HepG2 (cell line): ENCODE measurements at regions not wholly inside any gene's neighbourhood (a gene's known extent, or its start where the extent isn't known, plus 50 kb on each side); places are given as distances from the start of the nearest gene placed in this dataset.

Experiments used
- ATAC-seq: fragments of 200-7000 bp; cut with Tn5 transposase; 3 replicates; pipeline ENCODE4 v1.9.1; 2020; ENCODE audit warnings: mild to moderate bottlenecking, moderate library complexity
- BruUV-seq: library from RNA; stranded (reverse); fragments of 400-500 nt; replicated peaks from 2 replicates; lab custom pipeline; 2021; lab: Mats Ljungman, UMichigan
- CTCF ChIA-PET: fragments of 300-600 bp; formaldehyde crosslinking; extraction: SDS; loops from one replicate; lab custom pipeline; 2021; ENCODE audit warnings: low total read pairs, inconsistent platforms, low intra/inter-chr PET ratio; lab: Yijun Ruan, JAX
- POLR2A ChIA-PET: fragments of 350-600 bp; sonication (Branson Sonifier 250); formaldehyde crosslinking; loops from one replicate; lab custom pipeline; 2020; ENCODE audit warnings: antibody characterized with exemption, inconsistent platforms; lab: Yijun Ruan, JAX
- DNase-seq: peaks from one replicate; pipeline ENCODE4 v3.0.0-alpha.2; 2015; ENCODE audit warnings: low spot score
- FAIRE-seq: peaks from 3 replicates; lab custom pipeline; 2011; peaks lifted over from hg19 to GRCh38; lab: Jason Lieb, UNC
- H2AFZ ChIP-seq: one replicate; pipeline ENCODE4 v1.6.1; 2011; ENCODE audit warnings: low read length, inconsistent platforms
- H3K27ac ChIP-seq: fragments of 300-600 bp; 3 replicates; pipeline ENCODE4 v1.8.0; 2011; ENCODE audit warnings: mixed run types, mild to moderate bottlenecking, mixed read lengths, low read length, inconsistent platforms; ENCODE audit not compliant: insufficient read depth; ENCODE audit errors: extremely low read length
- H3K27me3 ChIP-seq, 2 experiments: fragments of 200-600 bp in 1 of 2; 2 replicates in 1 of 2; 3 replicates in 1 of 2; pipeline versions ENCODE4 v1.6.0 to v1.8.0; 2011; ENCODE audit warnings: low read length in 2 of 2, mild to moderate bottlenecking in 2 of 2, moderate library complexity in 2 of 2, inconsistent platforms in 1 of 2; ENCODE audit not compliant: insufficient read depth in 2 of 2, control insufficient read depth in 1 of 2
- H3K36me3 ChIP-seq, 2 experiments: fragments of 200-600 bp in 1 of 2; replicated peaks in 1 of 2; 2 replicates in 1 of 2; 3 replicates in 1 of 2; pipeline versions ENCODE4 v1.5.1 to v1.8.0; 2011; ENCODE audit warnings: low read length in 2 of 2, inconsistent platforms in 1 of 2; ENCODE audit not compliant: insufficient read depth in 2 of 2, control insufficient read depth in 1 of 2
- H3K4me1 ChIP-seq: 2 replicates; pipeline ENCODE4 v1.5.1; 2012; ENCODE audit warnings: low read length, inconsistent platforms; ENCODE audit not compliant: insufficient read depth
- H3K4me2 ChIP-seq: 2 replicates; pipeline ENCODE4 v1.6.0; 2011; ENCODE audit warnings: low read depth, low read length, inconsistent platforms
- H3K4me3 ChIP-seq, 3 experiments: fragments of 200-600 bp in 1 of 3; sonication (generic), shearing (Covaris generic) in 1 of 3; replicated peaks in 1 of 3; 2 replicates each; pipeline ENCODE4 v1.5.1; 2011 to 2016; ENCODE audit warnings: low read length in 3 of 3, inconsistent platforms in 2 of 3, low read depth in 2 of 3, mild to moderate bottlenecking in 2 of 3, control low read depth in 1 of 3, mixed read lengths in 1 of 3; ENCODE audit not compliant: insufficient read depth in 1 of 3
- H3K79me2 ChIP-seq: one replicate; pipeline ENCODE4 v1.6.1; 2011; ENCODE audit warnings: low read length, inconsistent platforms; ENCODE audit not compliant: insufficient read depth
- H3K9ac ChIP-seq: 2 replicates; pipeline ENCODE4 v1.6.0; 2011; ENCODE audit warnings: mild to moderate bottlenecking, low read depth, low read length, inconsistent platforms; ENCODE audit not compliant: insufficient read depth
- H3K9me3 ChIP-seq: 2 replicates; pipeline ENCODE4 v1.5.1; 2012; ENCODE audit warnings: mild to moderate bottlenecking, low read length
- H4K20me1 ChIP-seq: 2 replicates; pipeline ENCODE4 v1.6.0; 2011; ENCODE audit warnings: inconsistent platforms, mild to moderate bottlenecking, low read length, moderate library complexity; ENCODE audit not compliant: insufficient read depth
- FOXK2 ChIP-seq: fragments of 450-650 bp; IDR thresholded peaks from 2 replicates; pipeline ENCODE4 v1.6.1; 2016
- HMG20B ChIP-seq: conservative IDR thresholded peaks from 2 replicates; pipeline ENCODE4 v1.6.1; 2016; ENCODE audit warnings: missing genetic modification reagents, missing compliant biosample characterization
- HNRNPH1 ChIP-seq: fragments of 200-400 bp; formaldehyde crosslinking; optimal IDR thresholded peaks from 2 replicates; pipeline ENCODE3; 2017; ENCODE audit warnings: mild to moderate bottlenecking, low read depth, low read length
- KAT7 ChIP-seq: IDR thresholded peaks from 2 replicates; pipeline ENCODE4 v1.6.1; 2018; ENCODE audit warnings: borderline replicate concordance, missing compliant biosample characterization
- KDM3A ChIP-seq: IDR thresholded peaks from 2 replicates; pipeline ENCODE4 v1.6.1; 2018; ENCODE audit warnings: low read depth, missing compliant biosample characterization
- NFIC ChIP-seq: IDR thresholded peaks from 2 replicates; pipeline ENCODE4 v1.6.1; 2012; ENCODE audit warnings: mild to moderate bottlenecking, low read length, inconsistent platforms
- SAP130 ChIP-seq: IDR thresholded peaks from 2 replicates; pipeline ENCODE4 v1.6.1; 2016; ENCODE audit warnings: low read depth
- SATB2 ChIP-seq: sonication (generic); formaldehyde crosslinking; IDR thresholded peaks from 2 replicates; pipeline ENCODE4 v1.5.0; 2020; ENCODE audit warnings: missing genetic modification reagents
- SPEN ChIP-seq: sonication (generic); formaldehyde crosslinking; IDR thresholded peaks from 2 replicates; pipeline ENCODE4 v1.5.1; 2020; ENCODE audit warnings: low read depth, mild to moderate bottlenecking, missing genetic modification reagents
- WGBS: methylation state at CpG from one replicate; pipeline ENCODE4 v1.1.6; 2017; ENCODE audit warnings: low lambda C conversion rate; 5-methylcytosine and 5-hydroxymethylcytosine counted together
- in situ Hi-C: cut with HindIII; loops from 2 replicates; pipeline ENCODE4 v1.10.0; 2017; ENCODE audit warnings: low pct_unique_long_range_greater_than_20kb; ENCODE audit not compliant: extremely low pct_ligation_motif_present
- intact Hi-C: fragments of 100-400 bp; cut with micrococcal nuclease; formaldehyde crosslinking; loops from one replicate; pipeline ENCODE4 v1.10.0; 2022; ENCODE audit not compliant: unreplicated experiment
- TF ChIP-seq, protein P1 (sequence below): sonication (generic); formaldehyde crosslinking; IDR thresholded peaks from 2 replicates; pipeline ENCODE4 v1.8.0; 2022; ENCODE audit warnings: missing genetic modification reagents, mild to moderate bottlenecking, moderate library complexity, borderline replicate concordance
- TF ChIP-seq, protein P2 (sequence below): IDR thresholded peaks from 2 replicates; pipeline ENCODE4 v1.6.1; 2016; ENCODE audit warnings: missing compliant biosample characterization, missing genetic modification reagents, borderline replicate concordance
- TF ChIP-seq, protein P3 (sequence below): IDR thresholded peaks from 2 replicates; pipeline ENCODE4 v1.6.1; 2016; ENCODE audit warnings: mild to moderate bottlenecking
- TF ChIP-seq, protein P4 (sequence below): sonication (generic); formaldehyde crosslinking; IDR thresholded peaks from 2 replicates; pipeline ENCODE4 v1.4.0; 2020; ENCODE audit warnings: mild to moderate bottlenecking, missing genetic modification reagents
- TF ChIP-seq, protein P5 (sequence below): sonication (generic); formaldehyde crosslinking; IDR thresholded peaks from 2 replicates; pipeline ENCODE4 v1.4.0; 2020; ENCODE audit warnings: mild to moderate bottlenecking, missing genetic modification reagents

DNA sequence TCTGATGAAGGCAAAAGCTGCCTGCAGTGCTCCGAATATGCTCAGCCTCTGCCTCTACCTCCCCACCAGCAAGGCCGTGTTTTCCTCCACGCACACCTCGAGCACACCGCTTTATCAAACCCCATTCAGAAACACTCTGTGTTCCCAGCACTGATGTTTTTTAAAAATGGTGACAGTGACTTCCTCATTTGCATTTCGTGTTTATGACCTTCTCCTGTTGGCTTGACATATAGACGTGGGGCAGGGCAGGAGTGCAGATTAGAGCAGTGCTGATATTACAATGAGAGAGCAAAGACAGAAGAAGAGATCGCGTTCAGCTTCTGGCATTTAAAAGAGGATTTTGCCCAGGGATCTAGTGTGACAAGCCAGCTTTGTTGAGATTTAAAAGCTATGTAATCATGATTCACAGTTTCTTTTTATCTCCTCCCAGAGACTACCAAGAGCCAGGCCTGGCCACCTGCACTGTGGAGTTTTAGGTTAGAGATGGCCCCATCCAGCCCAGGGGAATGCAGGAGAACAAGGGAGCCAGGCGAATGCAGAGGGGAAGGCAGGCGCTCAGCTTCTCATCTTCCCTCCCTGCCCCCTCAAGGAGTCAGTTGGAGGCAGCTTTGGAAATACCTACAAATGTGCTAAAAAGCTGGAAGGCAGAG, 61.5 kb upstream of the NEDD4L start (continued):
- TF ChIP-seq, protein P1, sequence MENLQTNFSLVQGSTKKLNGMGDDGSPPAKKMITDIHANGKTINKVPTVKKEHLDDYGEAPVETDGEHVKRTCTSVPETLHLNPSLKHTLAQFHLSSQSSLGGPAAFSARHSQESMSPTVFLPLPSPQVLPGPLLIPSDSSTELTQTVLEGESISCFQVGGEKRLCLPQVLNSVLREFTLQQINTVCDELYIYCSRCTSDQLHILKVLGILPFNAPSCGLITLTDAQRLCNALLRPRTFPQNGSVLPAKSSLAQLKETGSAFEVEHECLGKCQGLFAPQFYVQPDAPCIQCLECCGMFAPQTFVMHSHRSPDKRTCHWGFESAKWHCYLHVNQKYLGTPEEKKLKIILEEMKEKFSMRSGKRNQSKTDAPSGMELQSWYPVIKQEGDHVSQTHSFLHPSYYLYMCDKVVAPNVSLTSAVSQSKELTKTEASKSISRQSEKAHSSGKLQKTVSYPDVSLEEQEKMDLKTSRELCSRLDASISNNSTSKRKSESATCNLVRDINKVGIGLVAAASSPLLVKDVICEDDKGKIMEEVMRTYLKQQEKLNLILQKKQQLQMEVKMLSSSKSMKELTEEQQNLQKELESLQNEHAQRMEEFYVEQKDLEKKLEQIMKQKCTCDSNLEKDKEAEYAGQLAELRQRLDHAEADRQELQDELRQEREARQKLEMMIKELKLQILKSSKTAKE (CRISPR knock-in tag) = no peak
- TF ChIP-seq HMG20B (CRISPR knock-in tag) = no peak
- TF ChIP-seq KAT7 = no peak
- TF ChIP-seq, protein P2, sequence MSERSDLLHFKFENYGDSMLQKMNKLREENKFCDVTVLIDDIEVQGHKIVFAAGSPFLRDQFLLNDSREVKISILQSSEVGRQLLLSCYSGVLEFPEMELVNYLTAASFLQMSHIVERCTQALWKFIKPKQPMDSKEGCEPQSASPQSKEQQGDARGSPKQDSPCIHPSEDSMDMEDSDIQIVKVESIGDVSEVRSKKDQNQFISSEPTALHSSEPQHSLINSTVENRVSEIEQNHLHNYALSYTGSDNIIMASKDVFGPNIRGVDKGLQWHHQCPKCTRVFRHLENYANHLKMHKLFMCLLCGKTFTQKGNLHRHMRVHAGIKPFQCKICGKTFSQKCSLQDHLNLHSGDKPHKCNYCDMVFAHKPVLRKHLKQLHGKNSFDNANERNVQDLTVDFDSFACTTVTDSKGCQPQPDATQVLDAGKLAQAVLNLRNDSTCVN (CRISPR knock-in tag) = no peak
- no peak for TF ChIP-seq SPEN (CRISPR knock-in tag)

DNA sequence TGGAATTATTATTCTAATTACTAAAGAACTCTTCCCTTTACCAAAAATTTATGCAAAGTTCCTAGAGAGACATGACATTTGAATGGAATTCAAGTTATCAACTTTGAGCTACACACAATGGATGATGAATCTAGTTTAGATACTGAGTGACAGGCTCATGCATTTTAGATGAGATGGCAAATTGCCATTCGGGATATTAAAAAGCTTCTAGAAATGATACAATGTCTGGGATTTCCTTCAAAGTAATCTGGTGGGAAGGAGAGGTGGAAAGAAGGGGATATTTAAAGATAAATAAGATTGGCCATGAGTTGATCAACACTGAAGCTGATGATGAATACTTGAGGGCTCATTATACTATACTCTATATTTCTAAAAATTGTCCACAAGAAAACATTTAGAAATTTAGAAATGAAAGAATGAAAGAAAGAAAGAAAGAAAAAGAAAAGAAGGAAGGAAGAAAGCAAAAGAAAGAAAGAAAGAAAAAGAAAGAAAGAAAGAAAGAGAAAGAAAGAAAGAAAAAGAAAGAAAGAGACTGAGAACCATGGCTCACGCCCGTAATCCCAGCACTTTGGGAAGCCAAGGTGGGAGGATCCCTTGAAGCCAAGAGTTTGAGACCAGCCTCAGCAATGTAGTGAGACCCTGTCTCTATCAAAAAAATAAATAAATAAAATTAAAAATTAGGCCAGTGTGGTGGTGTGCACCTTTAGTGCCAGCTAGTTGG, 62.6 kb upstream of the NEDD4L start:
- POLR2A ChIA-PET = no interaction called here

More for the DNA sequence above, 62.6 kb upstream of the NEDD4L start:
- Histone ChIP-seq H4K20me1 (no peaks in the 10 kb centered on the region), H3K27me3 (no peaks in the 10 kb centered on the region), H3K4me1 (peaks cover 57% of the 10 kb centered on the region), H3K79me2 (no peaks in the 10 kb centered on the region), H3K4me3 (no peak overlapping the region), H3K36me3 (no peaks in the 10 kb centered on the region), H3K4me2 (peak overlapping the region; percentile 52), H3K27ac (no peak overlapping the region), H2AFZ (no peak overlapping the region), H3K9me3 (no peaks in the 10 kb centered on the region), H3K9ac (no peak overlapping the region)
- ATAC-seq = no peak
- in situ Hi-C loops = no loop called here
- CTCF ChIA-PET = no interaction called here
- TF ChIP-seq KDM3A (CRISPR knock-in tag) (no peak), SATB2 (CRISPR knock-in tag) (no peak), HNRNPH1 (no peak), NFIC (peak; percentile 2; the same call in 1 of the 2 replicates), FOXK2 (no peak), SAP130 (CRISPR knock-in tag) (0 out of 2 replicates have a peak, but pooled peaks have one; percentile 1)
- TF ChIP-seq, protein P3, sequence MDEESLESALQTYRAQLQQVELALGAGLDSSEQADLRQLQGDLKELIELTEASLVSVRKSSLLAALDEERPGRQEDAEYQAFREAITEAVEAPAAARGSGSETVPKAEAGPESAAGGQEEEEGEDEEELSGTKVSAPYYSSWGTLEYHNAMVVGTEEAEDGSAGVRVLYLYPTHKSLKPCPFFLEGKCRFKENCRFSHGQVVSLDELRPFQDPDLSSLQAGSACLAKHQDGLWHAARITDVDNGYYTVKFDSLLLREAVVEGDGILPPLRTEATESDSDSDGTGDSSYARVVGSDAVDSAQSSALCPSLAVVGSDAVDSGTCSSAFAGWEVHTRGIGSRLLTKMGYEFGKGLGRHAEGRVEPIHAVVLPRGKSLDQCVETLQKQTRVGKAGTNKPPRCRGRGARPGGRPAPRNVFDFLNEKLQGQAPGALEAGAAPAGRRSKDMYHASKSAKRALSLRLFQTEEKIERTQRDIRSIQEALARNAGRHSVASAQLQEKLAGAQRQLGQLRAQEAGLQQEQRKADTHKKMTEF = no peak
- TF ChIP-seq, protein P4, sequence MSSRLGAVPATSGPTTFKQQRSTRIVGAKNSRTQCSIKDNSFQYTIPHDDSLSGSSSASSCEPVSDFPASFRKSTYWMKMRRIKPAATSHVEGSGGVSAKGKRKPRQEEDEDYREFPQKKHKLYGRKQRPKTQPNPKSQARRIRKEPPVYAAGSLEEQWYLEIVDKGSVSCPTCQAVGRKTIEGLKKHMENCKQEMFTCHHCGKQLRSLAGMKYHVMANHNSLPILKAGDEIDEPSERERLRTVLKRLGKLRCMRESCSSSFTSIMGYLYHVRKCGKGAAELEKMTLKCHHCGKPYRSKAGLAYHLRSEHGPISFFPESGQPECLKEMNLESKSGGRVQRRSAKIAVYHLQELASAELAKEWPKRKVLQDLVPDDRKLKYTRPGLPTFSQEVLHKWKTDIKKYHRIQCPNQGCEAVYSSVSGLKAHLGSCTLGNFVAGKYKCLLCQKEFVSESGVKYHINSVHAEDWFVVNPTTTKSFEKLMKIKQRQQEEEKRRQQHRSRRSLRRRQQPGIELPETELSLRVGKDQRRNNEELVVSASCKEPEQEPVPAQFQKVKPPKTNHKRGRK = peak; percentile 87
- TF ChIP-seq, protein P5, sequence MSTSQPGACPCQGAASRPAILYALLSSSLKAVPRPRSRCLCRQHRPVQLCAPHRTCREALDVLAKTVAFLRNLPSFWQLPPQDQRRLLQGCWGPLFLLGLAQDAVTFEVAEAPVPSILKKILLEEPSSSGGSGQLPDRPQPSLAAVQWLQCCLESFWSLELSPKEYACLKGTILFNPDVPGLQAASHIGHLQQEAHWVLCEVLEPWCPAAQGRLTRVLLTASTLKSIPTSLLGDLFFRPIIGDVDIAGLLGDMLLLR (CRISPR knock-in tag) = no peak
- intact Hi-C loops = no loop called here
- DNase-seq = no peak
- FAIRE-seq = no peak
- BruUV-seq = no TSS peak
- WGBS = 93% methylated on average over 3 of the region's 3 CpGs
